PFSK-1 (cell line): ENCODE measurements at regions not wholly inside any gene's neighbourhood (a gene's known extent, or its start where the extent isn't known, plus 50 kb on each side); places are given as distances from the start of the nearest gene placed in this dataset.

Experiments used
- POLR2AphosphoS5 ChIP-seq: IDR thresholded peaks from 2 replicates; pipeline ENCODE4 v1.6.1; 2012; ENCODE audit warnings: low read depth, mild to moderate bottlenecking, control low read depth, low read length, moderate library complexity
- TAF1 ChIP-seq: IDR thresholded peaks from 2 replicates; pipeline ENCODE4 v1.6.1; 2012; ENCODE audit warnings: low read length, control low read depth, borderline replicate concordance; ENCODE audit not compliant: insufficient read depth

GRCh38 chr12:59408431-59408830 lies 187.4 kb upstream of the SLC16A7 start:
- TF ChIP-seq POLR2AphosphoS5: no peak
- TF ChIP-seq TAF1: no peak
